Brain pericyte (primary cell): ENCODE measurements at regions not wholly inside any gene's neighbourhood (a gene's known extent, or its start where the extent isn't known, plus 50 kb on each side); places are given as distances from the start of the nearest gene placed in this dataset.

ENCODE experiments used
- DNase-seq: peaks from one replicate; pipeline ENCODE4 v3.0.0-alpha.2; 2012; ENCODE audit warnings: low read depth, low spot score

- no peak for DNase-seq
Measured at GRCh38 chr2:173419506-173419905, 64.8 kb downstream of the CDCA7 start.

GRCh38 chr2:173424886-173425285 lies 70.2 kb downstream of the CDCA7 start:
- no peak for DNase-seq

GRCh38 chr2:173427887-173428668 lies 73.4 kb downstream of the CDCA7 start:
- DNase-seq, result no peak

GRCh38 chr2:173431191-173431590 lies 76.5 kb downstream of the CDCA7 start:
- no peak for DNase-seq

GRCh38 chr2:173432049-173432754 lies 77.5 kb downstream of the CDCA7 start:
- no peak for DNase-seq

GRCh38 chr2:173434762-173435569 lies 80.3 kb downstream of the CDCA7 start:
- DNase-seq, result no peak

- no peak for DNase-seq
Measured at GRCh38 chr2:173435574-173435973, 80.9 kb downstream of the CDCA7 start.

- no peak for DNase-seq
Measured at GRCh38 chr2:173436088-173436487, 81.4 kb downstream of the CDCA7 start.

- no peak for DNase-seq
Measured at GRCh38 chr2:173441222-173441621, 86.5 kb downstream of the CDCA7 start.

- no peak for DNase-seq
Measured at GRCh38 chr2:173442542-173442941, 87.9 kb downstream of the CDCA7 start.

- no peak for DNase-seq
Measured at GRCh38 chr2:173446722-173447121, 92.0 kb downstream of the CDCA7 start.

GRCh38 chr2:173448938-173449471 lies 94.3 kb downstream of the CDCA7 start:
- DNase-seq, result peak; percentile 33

GRCh38 chr2:173451118-173451517 lies 96.4 kb downstream of the CDCA7 start:
- no peak for DNase-seq

- no peak for DNase-seq
Measured at GRCh38 chr2:173451941-173452340, 97.3 kb downstream of the CDCA7 start.

GRCh38 chr2:173452416-173452815 lies 97.7 kb downstream of the CDCA7 start:
- no peak for DNase-seq

GRCh38 chr2:173456960-173457359 lies 102.3 kb downstream of the CDCA7 start:
- no peak for DNase-seq

- DNase-seq, result no peak
Measured at GRCh38 chr2:173457366-173457765, 102.7 kb downstream of the CDCA7 start.

GRCh38 chr2:173458991-173459780 lies 104.5 kb downstream of the CDCA7 start:
- DNase-seq, result no peak

GRCh38 chr2:173462892-173463840 lies 108.5 kb downstream of the CDCA7 start:
- DNase-seq, result no peak

GRCh38 chr2:173463846-173464245 lies 109.2 kb downstream of the CDCA7 start:
- DNase-seq, result no peak
